Muscle layer of duodenum (tissue), 2 donors: ENCODE measurements at regions not wholly inside any gene's neighbourhood (a gene's known extent, or its start where the extent isn't known, plus 50 kb on each side); places are given as distances from the start of the nearest gene placed in this dataset.
"Not testable (repeated sequence)": the region's sequence is repeated elsewhere in the genome, so short reads cannot be mapped to it uniquely, and the experiment has no call there.

Experiments used
- H3K27ac ChIP-seq: one replicate; pipeline ENCODE4 v1.7.0; 2013; ENCODE audit warnings: mild to moderate bottlenecking, low read length
- H3K27me3 ChIP-seq: one replicate; pipeline ENCODE4 v1.7.0; 2013; ENCODE audit warnings: low read depth, mild to moderate bottlenecking, control low read depth, low read length
- H3K36me3 ChIP-seq, 2 donors: one replicate each; pipeline ENCODE4 v1.7.0; 2013; ENCODE audit warnings: low read length in 2 of 2, control low read depth in 1 of 2, mild to moderate bottlenecking in 1 of 2; ENCODE audit not compliant: insufficient read depth in 2 of 2, control insufficient read depth in 1 of 2
- H3K4me1 ChIP-seq, 2 donors: one replicate each; pipeline ENCODE4 v1.7.0; 2013; ENCODE audit warnings: low read length in 2 of 2, mild to moderate bottlenecking in 2 of 2, control low read depth in 1 of 2, moderate library complexity in 1 of 2; ENCODE audit not compliant: insufficient read depth in 2 of 2, control insufficient read depth in 1 of 2
- H3K4me3 ChIP-seq, 2 donors: one replicate each; pipeline ENCODE4 v1.7.0; 2013; ENCODE audit warnings: low read length in 2 of 2, low read depth in 1 of 2, mild to moderate bottlenecking in 1 of 2
- H3K9me3 ChIP-seq, 2 donors: one replicate each; pipeline ENCODE4 v1.7.0; 2013; ENCODE audit warnings: low read length in 2 of 2, control low read depth in 1 of 2, mild to moderate bottlenecking in 1 of 2; ENCODE audit not compliant: control insufficient read depth in 1 of 2
- donor health status: healthy.

DNA sequence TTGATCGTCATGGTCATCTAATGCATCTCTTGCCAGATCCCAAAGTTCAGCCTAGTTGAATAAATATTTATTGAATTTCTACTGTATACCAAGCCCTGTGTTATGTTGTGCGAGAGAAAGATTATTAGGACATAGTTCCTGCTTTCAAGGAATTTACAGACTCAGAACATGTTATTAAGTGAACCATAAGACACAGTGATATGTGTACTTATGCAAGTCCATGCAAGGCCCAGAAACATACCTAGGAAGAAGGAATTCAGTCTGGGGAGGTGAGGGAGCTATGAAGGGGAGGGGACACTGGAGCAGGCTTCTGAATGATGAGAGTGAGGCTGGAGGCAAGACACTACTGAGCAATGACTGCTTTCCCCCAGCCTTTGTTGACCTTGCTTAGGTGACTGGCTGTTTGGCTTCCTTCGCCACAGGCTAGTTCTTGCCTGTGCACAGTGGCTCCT, 81.4 kb downstream of the ACAA2 start:
- H3K27ac ChIP-seq = no peak overlapping the region
- no peaks in the 10 kb centered on the region for H3K27me3 ChIP-seq
- H3K36me3 ChIP-seq = no peaks in the 10 kb centered on the region
- H3K9me3 ChIP-seq = no peaks in the 10 kb centered on the region
- H3K4me1 ChIP-seq = no peaks in the 10 kb centered on the region
- no peak overlapping the region for H3K4me3 ChIP-seq

DNA sequence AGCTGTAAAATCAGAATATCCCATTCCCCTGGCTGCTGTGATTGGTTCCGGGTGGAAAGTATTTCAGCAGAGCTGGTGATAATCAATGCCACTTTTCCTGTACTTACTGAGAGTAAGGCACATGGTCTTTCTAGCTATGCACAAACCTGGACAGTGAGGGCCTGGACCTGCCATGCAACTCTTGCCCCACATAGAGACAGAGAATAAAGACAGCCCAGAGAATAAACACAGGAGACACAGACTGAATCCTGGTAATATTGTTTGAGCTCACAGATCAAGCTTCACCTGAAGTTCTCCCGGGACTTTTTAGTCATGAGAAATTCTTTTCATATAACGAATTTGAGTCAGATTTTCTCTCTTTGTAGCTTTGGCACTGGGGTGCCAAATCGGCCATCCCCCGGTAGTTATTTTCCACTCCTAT, 81.9 kb downstream of the ACAA2 start:
- H3K27me3 ChIP-seq = no peaks in the 10 kb centered on the region
- no peaks in the 10 kb centered on the region for H3K4me1 ChIP-seq
- H3K36me3 ChIP-seq = no peaks in the 10 kb centered on the region
- no peak overlapping the region for H3K4me3 ChIP-seq
- no peak overlapping the region for H3K27ac ChIP-seq
- no peaks in the 10 kb centered on the region for H3K9me3 ChIP-seq

DNA sequence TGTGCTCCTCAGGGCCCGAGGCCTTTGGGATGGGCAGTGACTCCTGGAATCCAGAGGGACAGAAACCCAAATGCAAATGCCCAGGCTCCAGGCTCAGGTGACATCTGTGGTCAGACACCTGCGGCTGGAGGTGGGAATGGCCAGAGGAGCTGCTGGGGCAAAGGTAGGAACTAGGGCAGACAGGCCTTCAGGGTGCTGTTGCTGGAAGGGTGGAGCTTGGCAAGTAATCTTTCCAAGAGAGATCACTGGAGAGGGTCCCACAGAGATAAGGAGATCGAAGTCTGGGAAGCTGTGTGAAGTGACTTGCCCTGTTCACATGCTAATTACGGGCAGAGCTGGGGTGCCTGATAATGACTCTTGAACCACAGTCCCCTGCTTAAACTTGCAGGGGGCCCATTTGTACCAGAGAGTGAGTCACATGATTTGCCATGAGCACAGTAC, 82.4 kb downstream of the ACAA2 start:
- Histone ChIP-seq H3K27me3 (no peaks in the 10 kb centered on the region), H3K9me3 (no peaks in the 10 kb centered on the region), H3K4me3 (no peak overlapping the region), H3K36me3 (no peaks in the 10 kb centered on the region), H3K4me1 (no peaks in the 10 kb centered on the region), H3K27ac (no peak overlapping the region)

- H3K4me3 ChIP-seq = no peak overlapping the region
- no peak overlapping the region for H3K27ac ChIP-seq
- no peaks in the 10 kb centered on the region for H3K27me3 ChIP-seq
- H3K36me3 ChIP-seq = no peaks in the 10 kb centered on the region
- H3K4me1 ChIP-seq = peaks cover 0 to 3% of the 10 kb centered on the region in 2 donors
- no peaks in the 10 kb centered on the region for H3K9me3 ChIP-seq
Measured at GRCh38 chr18:49728542-49728941, 84.8 kb downstream of the ACAA2 start.

- H3K27me3 ChIP-seq = no peaks in the 10 kb centered on the region
- H3K9me3 ChIP-seq = no peaks in the 10 kb centered on the region
- H3K4me3 ChIP-seq = no peak overlapping the region
- H3K4me1 ChIP-seq = peaks cover 0 to 3% of the 10 kb centered on the region in 2 donors
- H3K27ac ChIP-seq = no peak overlapping the region
- no peaks in the 10 kb centered on the region for H3K36me3 ChIP-seq
Measured at GRCh38 chr18:49727816-49728215, 85.5 kb downstream of the ACAA2 start.

- Histone ChIP-seq H3K4me1 (peaks cover 0 to 3% of the 10 kb centered on the region in 2 donors), H3K27me3 (no peaks in the 10 kb centered on the region), H3K36me3 (no peaks in the 10 kb centered on the region), H3K4me3 (no peak overlapping the region), H3K27ac (no peak overlapping the region), H3K9me3 (no peaks in the 10 kb centered on the region)
Measured at GRCh38 chr18:49726675-49726963, 86.7 kb downstream of the ACAA2 start.

- Histone ChIP-seq H3K27me3 (no peaks in the 10 kb centered on the region), H3K4me1 (peaks cover 0 to 3% of the 10 kb centered on the region in 2 donors), H3K4me3 (no peak overlapping the region), H3K9me3 (no peaks in the 10 kb centered on the region), H3K27ac (no peak overlapping the region), H3K36me3 (no peaks in the 10 kb centered on the region)
Measured at GRCh38 chr18:49725809-49726674, 87.3 kb downstream of the ACAA2 start.

DNA sequence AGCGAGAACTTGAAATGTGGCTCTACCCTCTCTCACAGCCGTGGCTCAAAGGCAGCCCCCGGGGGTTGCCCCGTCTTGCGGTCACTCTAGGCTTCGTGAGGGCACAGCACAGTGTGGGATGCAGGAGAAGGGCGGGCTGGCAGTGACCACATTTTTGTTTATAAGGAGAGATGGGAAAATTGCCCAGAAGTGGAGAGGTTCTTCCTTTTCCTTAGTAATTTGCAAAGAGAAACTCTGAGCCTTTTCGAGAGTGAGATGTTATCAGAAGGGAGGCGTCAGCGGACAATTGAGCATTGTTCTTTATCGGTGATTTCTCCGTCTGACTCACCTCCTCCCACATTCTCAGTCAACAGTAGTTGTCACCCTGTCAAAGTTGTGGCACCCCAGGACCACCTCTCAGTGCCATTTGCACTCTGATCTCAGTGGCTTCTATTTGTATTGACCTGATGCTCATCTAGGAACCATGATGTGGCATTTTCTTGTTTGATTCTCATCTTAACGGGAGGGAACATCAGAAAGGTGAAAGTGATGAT, 89.6 kb downstream of the ACAA2 start:
- Histone ChIP-seq H3K9me3 (no peaks in the 10 kb centered on the region), H3K27ac (peak overlapping the region; percentile 58), H3K36me3 (no peaks in the 10 kb centered on the region), H3K4me3 (no peak overlapping the region), H3K4me1 (peaks cover 0 to 3% of the 10 kb centered on the region in 2 donors), H3K27me3 (no peaks in the 10 kb centered on the region)

DNA sequence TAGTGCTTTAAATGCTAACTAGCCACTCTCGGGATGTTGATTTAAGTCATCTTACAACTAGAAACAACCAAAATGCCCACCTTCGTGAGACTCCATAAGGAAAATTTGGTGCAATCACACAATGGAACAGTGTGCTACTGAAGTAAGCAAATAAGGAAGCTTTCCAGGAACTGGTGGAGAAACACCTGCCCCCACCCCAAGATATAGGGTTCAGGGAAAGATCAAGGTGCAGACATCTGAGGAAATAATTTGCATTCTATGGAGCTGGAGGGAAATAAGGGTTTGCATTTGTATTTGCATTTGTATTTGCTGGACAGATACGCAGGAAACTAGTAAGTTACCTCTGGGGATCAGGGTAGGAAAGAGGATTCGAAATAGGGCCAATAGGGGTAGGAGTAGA, 90.9 kb downstream of the ACAA2 start:
- no peaks in the 10 kb centered on the region for H3K27me3 ChIP-seq
- peaks cover 0 to 3% of the 10 kb centered on the region in 2 donors for H3K4me1 ChIP-seq
- H3K27ac ChIP-seq = no peak overlapping the region
- H3K9me3 ChIP-seq = no peaks in the 10 kb centered on the region
- no peak overlapping the region for H3K4me3 ChIP-seq
- H3K36me3 ChIP-seq = no peaks in the 10 kb centered on the region

DNA sequence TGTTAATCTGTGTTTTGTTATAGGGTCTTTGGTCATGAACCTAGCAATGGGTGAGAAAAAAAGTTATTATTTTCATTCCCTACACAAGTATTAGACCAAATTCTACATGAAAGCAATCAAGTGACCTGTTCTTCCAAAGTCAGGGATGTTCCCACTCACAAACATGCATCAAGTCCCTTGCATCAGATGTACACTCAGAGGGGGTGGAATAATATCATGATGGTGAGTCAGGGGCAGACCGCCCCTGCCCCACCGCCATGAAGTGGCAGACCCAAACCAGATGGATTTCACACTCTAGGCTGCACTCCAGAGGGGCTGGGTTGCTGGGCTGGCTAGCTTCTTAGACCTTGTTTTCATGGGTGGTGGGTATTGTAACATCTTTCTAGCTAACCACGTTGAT, 91.4 kb downstream of the ACAA2 start:
- Histone ChIP-seq H3K4me1 (peaks cover 0 to 3% of the 10 kb centered on the region in 2 donors), H3K27me3 (no peaks in the 10 kb centered on the region), H3K9me3 (no peaks in the 10 kb centered on the region), H3K27ac (no peak overlapping the region), H3K4me3 (no peak overlapping the region), H3K36me3 (no peaks in the 10 kb centered on the region)

DNA sequence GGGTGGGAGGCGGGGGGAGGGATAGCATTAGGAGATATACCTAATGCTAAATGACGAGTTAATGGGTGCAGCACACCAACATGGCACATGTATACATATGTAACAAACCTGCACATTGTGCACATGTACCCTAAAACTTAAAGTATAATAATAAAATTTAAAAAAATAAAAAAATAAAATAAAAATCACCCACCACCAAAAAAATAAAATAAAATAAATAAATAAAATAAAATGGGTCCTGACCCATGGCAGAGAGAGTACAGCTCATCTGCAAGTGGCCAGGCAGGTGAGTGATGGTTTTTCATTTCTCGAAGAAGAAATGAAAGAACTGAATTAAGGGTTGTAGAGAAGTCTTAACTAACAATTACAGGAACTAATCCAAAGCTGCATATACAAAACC, 92.4 kb downstream of the ACAA2 start:
- H3K36me3 ChIP-seq, H3K4me1 ChIP-seq, H3K4me3 ChIP-seq, H3K27me3 ChIP-seq, H3K27ac ChIP-seq, H3K9me3 ChIP-seq: not testable (repeated sequence)

DNA sequence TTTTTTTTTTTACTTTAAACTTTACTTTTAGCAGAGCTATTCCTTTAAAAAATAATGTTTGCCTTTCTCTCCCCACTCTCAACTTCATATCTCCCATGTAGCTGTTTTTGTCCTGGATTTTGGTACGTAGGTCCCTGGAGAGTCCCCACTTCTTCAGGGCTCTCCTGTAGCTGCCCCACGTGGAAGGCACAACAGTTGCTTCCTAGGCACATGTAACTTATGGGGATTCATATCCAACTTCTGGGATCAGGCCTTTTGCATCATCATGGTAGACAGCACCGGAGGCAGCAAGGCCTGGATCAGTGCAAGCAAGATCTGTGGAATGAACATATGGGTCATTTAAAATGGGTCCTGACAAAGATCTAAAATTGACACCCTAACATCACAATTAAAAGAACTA, 95.7 kb downstream of the ACAA2 start:
- Histone ChIP-seq H3K4me1 (no peaks in the 10 kb centered on the region), H3K27me3 (no peaks in the 10 kb centered on the region), H3K27ac (no peak overlapping the region), H3K36me3 (no peaks in the 10 kb centered on the region), H3K9me3 (no peaks in the 10 kb centered on the region), H3K4me3 (no peak overlapping the region)
